ENCODE measurements at regions not wholly inside any gene's neighbourhood (a gene's known extent, or its start where the extent isn't known, plus 50 kb on each side); places are given as distances from the start of the nearest gene placed in this dataset.

- no peak for TF ChIP-seq CTCF (IDR thresholded peaks at IDR 0.05)
- TF ChIP-seq POLR2A (IDR thresholded peaks at IDR 0.05), result no peak
These were observed 224.2 kb downstream of the SYK start for GRCh38 chr9:91025856-91026255.

All from transverse colon (tissue), 3 donors.